ENCODE measurements at regions not wholly inside any gene's neighbourhood (a gene's known extent, or its start where the extent isn't known, plus 50 kb on each side); places are given as distances from the start of the nearest gene placed in this dataset.

DNA sequence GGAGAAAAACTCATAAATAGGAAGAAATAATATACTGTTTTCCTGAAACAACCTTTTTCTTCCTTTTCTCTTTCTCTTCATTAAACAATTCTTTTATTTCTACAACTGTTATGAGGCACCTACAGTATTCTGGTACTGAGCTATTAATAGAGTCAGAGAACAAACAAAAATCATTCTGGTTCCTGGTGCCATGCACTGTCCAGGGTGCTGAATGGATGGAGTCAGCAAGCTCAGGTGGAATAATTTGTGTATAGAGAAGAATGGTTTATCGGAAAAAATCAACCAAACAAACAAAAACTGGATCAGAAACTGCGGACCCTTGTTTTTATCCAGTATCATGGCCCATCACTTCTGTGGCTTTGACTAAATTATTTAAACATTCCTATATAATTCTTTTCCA is 430.3 kb upstream of the GOT2 start:
- no peaks in the 10 kb centered on the region for H3K9me2 ChIP-seq (ENCODE audit: insufficient read depth, low read length)
- H3K36me3 ChIP-seq (ENCODE audit: insufficient read depth, low read length) = no peaks in the 10 kb centered on the region
- H4K20me1 ChIP-seq (ENCODE audit: insufficient read depth) = no peaks in the 10 kb centered on the region
- no peak overlapping the region for H3K27ac ChIP-seq (ENCODE audit: low read length)
- no peak overlapping the region for H2AFZ ChIP-seq (ENCODE audit: low read depth, low read length)
- H3K79me2 ChIP-seq (replicated peaks; ENCODE audit: insufficient read depth, low read length) = no peaks in the 10 kb centered on the region
- TF ChIP-seq POLR2AphosphoS5 (IDR thresholded peaks at IDR 0.05) (no peak), RAD21 (conservative IDR thresholded peaks at IDR 0.05) (no peak), EP300 (conservative IDR thresholded peaks at IDR 0.05; ENCODE audit: poor library complexity, severe bottlenecking) (no peak), TAF1 (IDR thresholded peaks at IDR 0.05; ENCODE audit: low read depth) (no peak), SMC3 (conservative IDR thresholded peaks at IDR 0.05; ENCODE audit: poor library complexity) (no peak), MXI1 (conservative IDR thresholded peaks at IDR 0.05; ENCODE audit: poor library complexity, severe bottlenecking) (no peak)
- TF ChIP-seq, protein P1, sequence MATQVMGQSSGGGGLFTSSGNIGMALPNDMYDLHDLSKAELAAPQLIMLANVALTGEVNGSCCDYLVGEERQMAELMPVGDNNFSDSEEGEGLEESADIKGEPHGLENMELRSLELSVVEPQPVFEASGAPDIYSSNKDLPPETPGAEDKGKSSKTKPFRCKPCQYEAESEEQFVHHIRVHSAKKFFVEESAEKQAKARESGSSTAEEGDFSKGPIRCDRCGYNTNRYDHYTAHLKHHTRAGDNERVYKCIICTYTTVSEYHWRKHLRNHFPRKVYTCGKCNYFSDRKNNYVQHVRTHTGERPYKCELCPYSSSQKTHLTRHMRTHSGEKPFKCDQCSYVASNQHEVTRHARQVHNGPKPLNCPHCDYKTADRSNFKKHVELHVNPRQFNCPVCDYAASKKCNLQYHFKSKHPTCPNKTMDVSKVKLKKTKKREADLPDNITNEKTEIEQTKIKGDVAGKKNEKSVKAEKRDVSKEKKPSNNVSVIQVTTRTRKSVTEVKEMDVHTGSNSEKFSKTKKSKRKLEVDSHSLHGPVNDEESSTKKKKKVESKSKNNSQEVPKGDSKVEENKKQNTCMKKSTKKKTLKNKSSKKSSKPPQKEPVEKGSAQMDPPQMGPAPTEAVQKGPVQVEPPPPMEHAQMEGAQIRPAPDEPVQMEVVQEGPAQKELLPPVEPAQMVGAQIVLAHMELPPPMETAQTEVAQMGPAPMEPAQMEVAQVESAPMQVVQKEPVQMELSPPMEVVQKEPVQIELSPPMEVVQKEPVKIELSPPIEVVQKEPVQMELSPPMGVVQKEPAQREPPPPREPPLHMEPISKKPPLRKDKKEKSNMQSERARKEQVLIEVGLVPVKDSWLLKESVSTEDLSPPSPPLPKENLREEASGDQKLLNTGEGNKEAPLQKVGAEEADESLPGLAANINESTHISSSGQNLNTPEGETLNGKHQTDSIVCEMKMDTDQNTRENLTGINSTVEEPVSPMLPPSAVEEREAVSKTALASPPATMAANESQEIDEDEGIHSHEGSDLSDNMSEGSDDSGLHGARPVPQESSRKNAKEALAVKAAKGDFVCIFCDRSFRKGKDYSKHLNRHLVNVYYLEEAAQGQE (IDR thresholded peaks at IDR 0.05; ENCODE audit: borderline replicate concordance) = no peak
- no peak overlapping the region for H3K4me3 ChIP-seq (ENCODE audit: low read length)
- H3F3A ChIP-seq (ENCODE audit: insufficient read depth, low read length, poor library complexity, severe bottlenecking) = no peaks in the 10 kb centered on the region
- no peak overlapping the region for H3K9ac ChIP-seq (ENCODE audit: low read length)
- H3K4me2 ChIP-seq (ENCODE audit: low read length) = no peak overlapping the region
- H3K9me3 ChIP-seq (ENCODE audit: low read length) = no peaks in the 10 kb centered on the region
- no peaks in the 10 kb centered on the region for H3K27me3 ChIP-seq (ENCODE audit: insufficient read depth, low read depth, low read length)

DNA sequence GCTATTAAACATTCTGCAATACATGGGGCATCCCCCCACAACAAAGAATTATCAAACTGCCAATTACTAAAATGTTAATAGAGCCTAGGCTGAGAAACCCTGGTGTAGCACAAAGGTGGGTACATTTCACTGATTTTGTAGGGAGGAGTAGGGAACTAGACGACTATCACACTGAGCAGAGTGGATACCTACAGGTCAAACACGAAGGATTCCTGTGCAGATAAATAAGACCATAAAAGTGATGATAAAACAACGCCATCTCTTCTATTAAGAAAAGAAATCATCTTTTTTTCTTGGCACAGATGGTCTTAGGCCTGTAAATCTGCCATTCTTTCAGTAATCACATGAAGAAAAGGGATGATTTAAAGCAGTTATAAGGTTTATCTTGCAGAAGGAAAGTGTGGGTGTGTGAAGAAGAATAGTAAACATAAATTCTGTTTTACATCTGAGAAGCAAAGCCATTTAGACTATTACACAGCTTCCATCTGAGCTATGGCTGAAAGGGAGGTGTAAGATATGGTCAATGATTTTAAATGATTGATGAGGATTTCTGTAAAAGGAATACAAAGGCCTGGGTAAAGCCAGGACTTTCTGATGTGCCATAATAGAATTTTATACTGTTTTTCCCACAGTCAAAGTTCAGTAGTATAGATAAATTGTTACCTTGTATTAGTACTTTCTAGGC is 429.4 kb upstream of the GOT2 start:
- H4K20me1 ChIP-seq (ENCODE audit: insufficient read depth) = no peaks in the 10 kb centered on the region
- no peaks in the 10 kb centered on the region for H3K79me2 ChIP-seq (replicated peaks; ENCODE audit: insufficient read depth, low read length)
- no peak overlapping the region for H2AFZ ChIP-seq (ENCODE audit: low read depth, low read length)
- TF ChIP-seq EP300 (conservative IDR thresholded peaks at IDR 0.05; ENCODE audit: poor library complexity, severe bottlenecking) (no peak), RAD21 (conservative IDR thresholded peaks at IDR 0.05) (no peak)
- TF ChIP-seq, protein P1 (IDR thresholded peaks at IDR 0.05; ENCODE audit: borderline replicate concordance) = no peak
- no peak overlapping the region for H3K4me2 ChIP-seq (ENCODE audit: low read length)
- no peak overlapping the region for H3K9ac ChIP-seq (ENCODE audit: low read length)
- no peaks in the 10 kb centered on the region for H3K9me2 ChIP-seq (ENCODE audit: insufficient read depth, low read length)
- H3F3A ChIP-seq (ENCODE audit: insufficient read depth, low read length, poor library complexity, severe bottlenecking) = no peaks in the 10 kb centered on the region
- no peaks in the 10 kb centered on the region for H3K27me3 ChIP-seq (ENCODE audit: insufficient read depth, low read depth, low read length)
- H3K4me3 ChIP-seq (ENCODE audit: low read length) = no peak overlapping the region
- no peak overlapping the region for H3K27ac ChIP-seq (ENCODE audit: low read length)
- H3K36me3 ChIP-seq (ENCODE audit: insufficient read depth, low read length) = no peaks in the 10 kb centered on the region
- no peaks in the 10 kb centered on the region for H3K9me3 ChIP-seq (ENCODE audit: low read length)

Measured in neural cell (in vitro differentiated cells).